ENCODE measurements at regions not wholly inside any gene's neighbourhood (a gene's known extent, or its start where the extent isn't known, plus 50 kb on each side); places are given as distances from the start of the nearest gene placed in this dataset.

DNA sequence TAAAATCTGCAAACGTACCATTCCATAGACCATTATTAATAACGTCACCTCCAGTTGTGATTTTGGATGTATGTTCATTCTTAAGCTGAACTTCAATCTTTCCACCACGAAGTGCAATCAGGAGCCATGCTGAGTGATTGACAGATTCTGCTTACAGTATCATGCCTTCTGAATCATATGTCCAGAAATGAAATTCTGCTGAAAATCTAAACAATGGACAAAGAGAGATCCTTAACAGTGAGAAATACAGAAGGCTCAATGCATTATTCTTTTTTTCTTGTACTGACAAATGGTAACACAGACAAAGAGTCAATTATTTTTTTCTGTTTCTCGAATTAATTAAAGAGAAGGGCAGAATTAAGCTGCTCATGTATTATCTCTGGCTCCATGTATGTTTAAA, 1114.5 kb downstream of the EPHA3 start:
- TF ChIP-seq CTCF (IDR thresholded peaks at IDR 0.05) (no peak), EZH2 (IDR thresholded peaks at IDR 0.05) (no peak)

Data from neural progenitor cell (in vitro differentiated cells).